ENCODE measurements at regions not wholly inside any gene's neighbourhood (a gene's known extent, or its start where the extent isn't known, plus 50 kb on each side); places are given as distances from the start of the nearest gene placed in this dataset.

GRCh38 chr7:41524876-41525275 is 178.0 kb downstream of the INHBA start:
- no peak for DNase-seq (ENCODE audit: low spot score)

- no peak for DNase-seq (ENCODE audit: low spot score)
Measured at GRCh38 chr7:41520445-41520844, 182.4 kb downstream of the INHBA start.

- DNase-seq (ENCODE audit: low spot score): no peak
Measured at GRCh38 chr7:41517771-41518170, 185.1 kb downstream of the INHBA start.

- DNase-seq (ENCODE audit: low spot score): no peak
Measured at GRCh38 chr7:41508755-41509154, 194.1 kb downstream of the INHBA start.

- no peak for DNase-seq (ENCODE audit: low spot score)
Measured at GRCh38 chr7:41507686-41508268, 195.1 kb downstream of the INHBA start.

- no peak for DNase-seq (ENCODE audit: low spot score)
Measured at GRCh38 chr7:41504214-41504980, 198.5 kb downstream of the INHBA start.

- DNase-seq (ENCODE audit: low spot score): peak; percentile 30
Measured at GRCh38 chr7:41503438-41503837, 199.5 kb downstream of the INHBA start.

- no peak for DNase-seq (ENCODE audit: low spot score)
Measured at GRCh38 chr7:41501466-41501865, 201.4 kb downstream of the INHBA start.

- DNase-seq (ENCODE audit: low spot score): peak; percentile 52
Measured at GRCh38 chr7:41501006-41501405, 201.9 kb downstream of the INHBA start.

- DNase-seq (ENCODE audit: low spot score): no peak
Measured at GRCh38 chr7:41492603-41493002, 210.3 kb downstream of the INHBA start.

- DNase-seq (ENCODE audit: low spot score): no peak
Measured at GRCh38 chr7:41491883-41492471, 210.9 kb downstream of the INHBA start.

GRCh38 chr7:41491308-41491707 is 211.6 kb downstream of the INHBA start:
- no peak for DNase-seq (ENCODE audit: low spot score)

- DNase-seq (ENCODE audit: low spot score): no peak
Measured at GRCh38 chr7:41489885-41490284, 213.0 kb downstream of the INHBA start.

GRCh38 chr7:41487229-41487940 is 215.5 kb downstream of the INHBA start:
- no peak for DNase-seq (ENCODE audit: low spot score)

GRCh38 chr7:41481353-41481752 is 221.5 kb downstream of the INHBA start:
- no peak for DNase-seq (ENCODE audit: low spot score)

- DNase-seq (ENCODE audit: low spot score): no peak
Measured at GRCh38 chr7:41478187-41478586, 224.7 kb downstream of the INHBA start.

- no peak for DNase-seq (ENCODE audit: low spot score)
Measured at GRCh38 chr7:41476460-41476803, 226.5 kb downstream of the INHBA start.

- no peak for DNase-seq (ENCODE audit: low spot score)
Measured at GRCh38 chr7:41475801-41476459, 227.0 kb downstream of the INHBA start.

- peak; percentile 47 for DNase-seq (ENCODE audit: low spot score)
Measured at GRCh38 chr7:41472427-41473125, 230.3 kb downstream of the INHBA start.

- DNase-seq (ENCODE audit: low spot score): no peak
Measured at GRCh38 chr7:41470081-41470480, 232.8 kb downstream of the INHBA start.

GRCh38 chr7:41467596-41467995 is 235.3 kb downstream of the INHBA start:
- no peak for DNase-seq (ENCODE audit: low spot score)

Measured in AG20443 (cell line).